NOMO-1 (cell line): ENCODE measurements at regions not wholly inside any gene's neighbourhood (a gene's known extent, or its start where the extent isn't known, plus 50 kb on each side); places are given as distances from the start of the nearest gene placed in this dataset.

Experiments used
- DNase-seq, 2 experiments: peaks; one replicate each; lab custom pipeline; 2025; ENCODE audit not compliant: unreplicated experiment in 2 of 2; lab: John Stamatoyannopoulos, UW

- DNase-seq, result no peak
These were observed 2123.7 kb upstream of the C9orf72 start for GRCh38 chr9:29697011-29697410.

DNA sequence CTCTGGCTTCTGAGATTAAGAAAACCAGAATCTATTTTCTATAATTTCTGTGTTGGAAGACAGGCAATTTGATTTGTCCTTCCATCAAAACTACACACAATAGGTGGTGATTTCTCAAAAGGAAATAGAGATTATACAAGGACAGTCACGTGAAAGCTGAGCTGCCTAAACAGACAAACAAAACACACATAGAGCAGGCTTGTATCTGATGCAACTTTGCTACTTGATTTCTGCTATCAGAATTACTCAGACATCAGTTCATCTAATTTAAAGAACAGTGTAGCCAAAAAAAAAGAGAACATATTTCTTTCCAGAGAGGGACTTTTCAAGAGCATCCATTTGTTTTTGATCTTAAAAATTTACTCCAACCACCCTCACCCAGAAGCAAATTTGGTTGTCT lies 2128.3 kb upstream of the C9orf72 start:
- no peak for DNase-seq

GRCh38 chr9:29701971-29702370 lies 2128.7 kb upstream of the C9orf72 start:
- no peak for DNase-seq

DNA sequence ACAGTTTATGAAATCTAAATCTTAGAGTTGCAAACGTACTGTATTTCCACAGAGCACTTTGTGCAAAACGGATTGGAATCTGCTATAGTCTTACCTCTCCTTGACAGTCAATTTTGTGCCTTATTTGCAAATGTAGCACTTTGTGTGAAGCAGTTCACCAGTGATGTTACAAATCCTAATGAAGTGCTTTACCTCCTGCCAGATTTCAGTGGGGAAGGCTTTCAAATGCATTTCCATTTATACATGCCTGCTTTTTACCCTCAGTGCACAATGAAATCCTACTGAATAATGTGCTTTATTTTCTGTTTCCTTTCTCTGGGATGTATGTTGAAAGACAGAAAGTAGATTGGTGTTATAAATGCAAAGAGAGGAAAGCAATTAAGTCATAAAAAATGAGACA lies 2141.6 kb upstream of the C9orf72 start:
- DNase-seq, result no peak

GRCh38 chr9:29717631-29718030 lies 2144.3 kb upstream of the C9orf72 start:
- DNase-seq, result no peak

DNA sequence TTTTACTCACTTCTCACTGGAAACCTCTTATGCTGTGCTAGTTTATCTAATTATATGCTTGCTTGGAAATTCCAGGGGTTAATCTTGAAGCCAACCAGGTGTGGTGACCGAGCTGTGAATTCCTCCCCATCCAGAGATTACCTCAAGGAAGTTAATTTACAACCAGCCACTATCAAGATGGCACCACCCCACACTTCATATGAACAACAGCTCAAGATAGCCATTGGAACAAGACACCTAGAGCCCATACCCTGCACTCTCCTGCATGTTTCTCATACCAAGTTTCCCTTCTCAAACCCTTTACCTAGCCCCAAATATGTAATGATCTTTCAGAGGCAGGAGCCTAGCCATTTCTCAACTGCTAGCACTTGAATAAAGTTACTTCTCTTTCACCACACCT lies 2156.9 kb upstream of the C9orf72 start:
- DNase-seq, result no peak

- DNase-seq, result no peak
These were observed 2167.2 kb upstream of the C9orf72 start for GRCh38 chr9:29740518-29740917.

GRCh38 chr9:29741169-29741568 lies 2167.9 kb upstream of the C9orf72 start:
- no peak for DNase-seq

- no peak for DNase-seq
These were observed 2176.8 kb upstream of the C9orf72 start for GRCh38 chr9:29750062-29750461.

GRCh38 chr9:29751226-29751625 lies 2177.9 kb upstream of the C9orf72 start:
- DNase-seq, result no peak

GRCh38 chr9:29753638-29754037 lies 2180.4 kb upstream of the C9orf72 start:
- no peak for DNase-seq

DNA sequence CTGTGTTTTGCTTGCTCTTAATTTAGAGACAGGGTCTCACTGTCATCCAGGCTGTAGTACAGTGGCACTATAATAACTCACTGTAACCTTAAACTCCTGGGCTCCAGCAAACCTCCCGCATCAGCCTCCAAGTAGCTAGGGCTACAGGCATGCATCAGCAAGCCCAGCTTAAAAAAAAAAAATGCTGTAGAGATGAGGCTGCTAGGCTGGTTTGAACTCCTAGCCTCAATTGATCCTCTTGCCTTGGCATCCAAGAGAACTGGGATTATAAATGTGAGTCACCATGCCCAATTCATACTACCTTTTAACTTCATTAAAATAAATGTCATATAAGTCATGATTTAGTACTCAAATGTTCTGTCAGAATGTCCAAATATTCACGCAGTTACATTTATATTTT lies 2195.7 kb upstream of the C9orf72 start:
- no peak for DNase-seq

- DNase-seq, result no peak
These were observed 2200.4 kb upstream of the C9orf72 start for GRCh38 chr9:29773676-29774075.

- no peak for DNase-seq
These were observed 2202.2 kb upstream of the C9orf72 start for GRCh38 chr9:29775491-29775890.

DNA sequence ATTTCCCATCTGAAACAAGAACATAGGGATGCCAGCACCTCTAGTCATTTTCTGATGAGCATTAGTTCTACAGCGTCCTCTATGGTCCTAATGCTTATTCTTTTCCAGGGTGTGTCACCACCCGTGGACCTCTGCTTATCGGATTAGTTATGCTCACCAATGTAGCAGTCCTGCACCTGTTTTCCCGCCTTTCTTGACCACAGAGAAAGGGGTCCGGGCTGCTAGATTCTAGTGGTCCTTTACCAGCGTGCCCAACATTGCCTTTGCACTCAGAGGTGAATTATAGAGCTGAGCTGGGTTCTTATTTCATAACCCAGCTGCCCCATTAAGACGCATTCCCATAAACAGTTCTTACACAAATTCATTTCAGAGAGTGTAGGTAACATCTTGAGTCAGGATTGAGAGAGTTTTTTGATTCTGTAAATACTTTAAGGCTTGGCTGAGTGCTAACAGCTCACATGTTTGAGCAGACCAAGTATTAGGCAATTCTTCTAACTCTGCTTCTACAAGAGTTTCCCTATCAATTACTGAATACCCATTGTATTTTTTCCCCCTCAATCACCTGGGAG lies 2205.1 kb upstream of the C9orf72 start:
- no peak for DNase-seq

- no peak for DNase-seq
These were observed 2220.7 kb upstream of the C9orf72 start for GRCh38 chr9:29793970-29794369.

GRCh38 chr9:29796291-29796952 lies 2223.1 kb upstream of the C9orf72 start:
- no peak for DNase-seq

GRCh38 chr9:29798599-29798998 lies 2225.3 kb upstream of the C9orf72 start:
- DNase-seq, result no peak

DNA sequence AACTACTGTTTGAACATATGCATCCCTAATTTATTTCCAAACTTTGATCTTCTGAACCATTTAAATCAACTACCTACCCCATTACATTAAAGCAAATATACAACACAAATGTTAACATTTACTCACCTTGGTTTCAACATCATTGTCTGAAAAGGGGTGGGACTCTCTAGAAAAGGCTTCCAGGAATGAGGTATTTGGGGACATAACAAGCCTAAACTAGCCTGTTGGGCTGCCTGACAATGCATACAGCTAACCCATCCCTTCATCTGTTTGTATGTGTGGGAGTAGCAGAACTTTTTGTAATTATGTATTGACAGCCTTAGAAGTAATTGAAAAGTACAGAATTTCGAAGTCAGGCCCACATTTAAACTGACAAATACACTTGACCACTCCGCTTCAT lies 2225.9 kb upstream of the C9orf72 start:
- no peak for DNase-seq

- DNase-seq, result no peak
These were observed 2227.5 kb upstream of the C9orf72 start for GRCh38 chr9:29800821-29801220.

- DNase-seq, result no peak
These were observed 2229.2 kb upstream of the C9orf72 start for GRCh38 chr9:29802454-29802853.

GRCh38 chr9:29806937-29807618 lies 2233.8 kb upstream of the C9orf72 start:
- DNase-seq, result no peak
